RWPE2 (cell line): ENCODE measurements at regions not wholly inside any gene's neighbourhood (a gene's known extent, or its start where the extent isn't known, plus 50 kb on each side); places are given as distances from the start of the nearest gene placed in this dataset.

Experiments
- ATAC-seq: fragments of 200-7000 bp; cut with Tn5 transposase; 3 replicates; pipeline ENCODE4 v1.9.1; 2021; ENCODE audit warnings: low read depth
- DNase-seq: peaks from one replicate; pipeline ENCODE4 v3.0.0-alpha.2; 2020; ENCODE audit warnings: low spot score
- H3K27ac ChIP-seq: fragments of 450-650 bp; 2 replicates; pipeline ENCODE4 v1.5.1; 2017; ENCODE audit warnings: mild to moderate bottlenecking; ENCODE audit not compliant: poor library complexity, severe bottlenecking
- H3K27me3 ChIP-seq: fragments of 250-450 bp; sonication (Bioruptor Pico); 2 replicates; pipeline ENCODE4 v1.5.1; 2021; ENCODE audit warnings: mild to moderate bottlenecking, moderate library complexity; ENCODE audit not compliant: insufficient read depth, poor library complexity, severe bottlenecking
- H3K36me3 ChIP-seq: fragments of 250-450 bp; sonication (Bioruptor Pico); 2 replicates; pipeline ENCODE4 v1.5.1; 2020; ENCODE audit warnings: low read depth, mild to moderate bottlenecking, moderate library complexity
- H3K4me1 ChIP-seq: fragments of 250-450 bp; sonication (Bioruptor Pico); 2 replicates; pipeline ENCODE4 v1.5.1; 2021; ENCODE audit warnings: mild to moderate bottlenecking, moderate library complexity; ENCODE audit not compliant: insufficient read depth, poor library complexity, severe bottlenecking
- H3K4me3 ChIP-seq: fragments of 250-450 bp; sonication (Bioruptor Pico); 2 replicates; pipeline ENCODE4 v1.5.1; 2021; ENCODE audit warnings: mild to moderate bottlenecking, moderate library complexity; ENCODE audit not compliant: severe bottlenecking
- H3K9me3 ChIP-seq: fragments of 250-450 bp; sonication (Bioruptor Pico); 2 replicates; pipeline ENCODE4 v1.5.1; 2021; ENCODE audit warnings: mild to moderate bottlenecking, moderate library complexity; ENCODE audit not compliant: severe bottlenecking
- CTCF ChIP-seq: fragments of 450-650 bp; IDR thresholded peaks from one replicate; pipeline ENCODE4 v1.5.1; 2017; ENCODE audit warnings: mild to moderate bottlenecking, moderate library complexity; ENCODE audit not compliant: poor library complexity, severe bottlenecking

- H3K9me3 ChIP-seq: no peaks in the 10 kb centered on the region
- DNase-seq (no peak), ATAC-seq (no peak)
- H3K36me3 ChIP-seq: no peaks in the 10 kb centered on the region
- H3K27ac ChIP-seq: no peak overlapping the region
- no peaks in the 10 kb centered on the region for H3K27me3 ChIP-seq
- H3K4me3 ChIP-seq: no peak overlapping the region
- no peak for TF ChIP-seq CTCF
- no peaks in the 10 kb centered on the region for H3K4me1 ChIP-seq
Measured at GRCh38 chr6:164502833-164503232, 806.6 kb downstream of the C6orf118 start.

- Histone ChIP-seq H3K9me3 (no peaks in the 10 kb centered on the region), H3K4me1 (no peaks in the 10 kb centered on the region), H3K4me3 (no peak overlapping the region), H3K36me3 (no peaks in the 10 kb centered on the region), H3K27ac (no peak overlapping the region), H3K27me3 (no peaks in the 10 kb centered on the region)
- no peak for DNase-seq
- ATAC-seq: no peak
- no peak for TF ChIP-seq CTCF
Measured at GRCh38 chr6:164495882-164496495, 813.4 kb downstream of the C6orf118 start.

GRCh38 chr6:164478426-164478825 lies 831.0 kb downstream of the C6orf118 start:
- no peak overlapping the region for H3K27ac ChIP-seq
- no peak for TF ChIP-seq CTCF
- H3K4me1 ChIP-seq: no peaks in the 10 kb centered on the region
- no peak overlapping the region for H3K4me3 ChIP-seq
- DNase-seq (no peak), ATAC-seq (no peak)
- H3K36me3 ChIP-seq: no peaks in the 10 kb centered on the region
- peaks cover 2% of the 10 kb centered on the region for H3K9me3 ChIP-seq
- H3K27me3 ChIP-seq: no peaks in the 10 kb centered on the region

- DNase-seq: no peak
- Histone ChIP-seq H3K27ac (no peak overlapping the region), H3K36me3 (no peaks in the 10 kb centered on the region), H3K27me3 (no peaks in the 10 kb centered on the region), H3K4me1 (no peaks in the 10 kb centered on the region), H3K9me3 (peaks cover 2% of the 10 kb centered on the region), H3K4me3 (no peak overlapping the region)
- TF ChIP-seq CTCF: no peak
- no peak for ATAC-seq
Measured at GRCh38 chr6:164477790-164478189, 831.6 kb downstream of the C6orf118 start.

GRCh38 chr6:164477101-164477500 lies 832.3 kb downstream of the C6orf118 start:
- Histone ChIP-seq H3K27ac (no peak overlapping the region), H3K36me3 (no peaks in the 10 kb centered on the region), H3K4me1 (no peaks in the 10 kb centered on the region), H3K9me3 (peaks cover 2% of the 10 kb centered on the region), H3K27me3 (no peaks in the 10 kb centered on the region), H3K4me3 (no peak overlapping the region)
- no peak for ATAC-seq
- no peak for DNase-seq
- TF ChIP-seq CTCF: no peak
